ENCODE measurements at regions not wholly inside any gene's neighbourhood (a gene's known extent, or its start where the extent isn't known, plus 50 kb on each side); places are given as distances from the start of the nearest gene placed in this dataset.

- TF ChIP-seq EZH2 (IDR thresholded peaks at IDR 0.05) (no peak), POLR2AphosphoS5 (IDR thresholded peaks at IDR 0.05; ENCODE audit: borderline replicate concordance, low read depth, low read length) (no peak)
These were observed 307.7 kb downstream of the ARRDC4 start for GRCh38 chr15:98268163-98268562.
